Thyroid gland (tissue), 4 donors: ENCODE measurements at regions not wholly inside any gene's neighbourhood (a gene's known extent, or its start where the extent isn't known, plus 50 kb on each side); places are given as distances from the start of the nearest gene placed in this dataset.
"Not testable (repeated sequence)": the region's sequence is repeated elsewhere in the genome, so short reads cannot be mapped to it uniquely, and the experiment has no call there.

Source experiments
- DNase-seq, 2 donors: peaks; one replicate each; pipeline ENCODE4 v3.0.0-alpha.2; 2019
- H3K27ac ChIP-seq, 3 donors: fragments of 200-600 bp; sonication (generic); 1 replicate in 2 of 3; 2 replicates in 1 of 3; pipeline ENCODE4 v1.5.1; 2016 to 2019; ENCODE audit warnings: mild to moderate bottlenecking in 1 of 3, moderate library complexity in 1 of 3
- H3K27me3 ChIP-seq: fragments of 200-600 bp; sonication (generic); one replicate; pipeline ENCODE4 v1.5.1; 2019
- H3K36me3 ChIP-seq, 2 donors: fragments of 200-600 bp; sonication (generic); one replicate each; pipeline ENCODE4 v1.5.1; 2016 to 2019
- H3K4me1 ChIP-seq, 2 donors: fragments of 200-600 bp; sonication (generic); one replicate each; pipeline ENCODE4 v1.5.1; 2017 to 2019
- H3K4me3 ChIP-seq, 3 donors: fragments of 200-600 bp; sonication (generic); replicated peaks in 1 of 3; 1 replicate in 2 of 3; 2 replicates in 1 of 3; pipeline ENCODE4 v1.5.1; 2016; ENCODE audit warnings: mild to moderate bottlenecking in 1 of 3
- H3K9me3 ChIP-seq: fragments of 200-600 bp; sonication (generic); one replicate; pipeline ENCODE4 v1.5.1; 2017
- CTCF ChIP-seq, 6 experiments: fragments of 200-600 bp in 3 of 6; fragments of 450-650 bp in 3 of 6; sonication (generic) in 3 of 6; IDR thresholded peaks; one replicate each; pipeline ENCODE4 v1.5.1; 2016 to 2019; ENCODE audit warnings: antibody characterized with exemption in 6 of 6, mild to moderate bottlenecking in 2 of 6, inconsistent platforms in 1 of 6, moderate library complexity in 1 of 6
- POLR2A ChIP-seq, 2 donors: fragments of 450-650 bp; IDR thresholded peaks; one replicate each; pipeline ENCODE4 v1.6.1; 2017; ENCODE audit warnings: antibody characterized with exemption in 2 of 2, mild to moderate bottlenecking in 2 of 2, moderate library complexity in 1 of 2
- WGBS, 2 donors: methylation state at CpG; one replicate each; pipeline ENCODE4 v1.1.5; 2017; 5-methylcytosine and 5-hydroxymethylcytosine counted together
- intact Hi-C: fragments of 100-400 bp; cut with DNase I; formaldehyde crosslinking; loops from one replicate; pipeline ENCODE4 v1.15.1; 2023

- intact Hi-C loops, result no loop called here
- Histone ChIP-seq H3K36me3 (no peaks in the 10 kb centered on the region), H3K27ac (no peak overlapping the region), H3K27me3 (no peaks in the 10 kb centered on the region), H3K4me3 (no peak overlapping the region), H3K9me3 (no peaks in the 10 kb centered on the region), H3K4me1 (no peaks in the 10 kb centered on the region)
- 46% methylated on average over 2 of the region's 2 CpGs; no CpG with 5 or more reads in 1 of the 2 donors for WGBS, 2 donors
- no peak for DNase-seq
- TF ChIP-seq POLR2A (IDR thresholded peaks at IDR 0.05), result no peak
- no peak for TF ChIP-seq CTCF (IDR thresholded peaks at IDR 0.05)
Measured at GRCh38 chr3:18982920-18983319, 165.4 kb upstream of the KCNH8 start.

GRCh38 chr3:18976102-18976501 is 172.2 kb upstream of the KCNH8 start:
- H3K27me3 ChIP-seq, intact Hi-C loops, H3K4me1 ChIP-seq, H3K27ac ChIP-seq, H3K4me3 ChIP-seq, H3K9me3 ChIP-seq, H3K36me3 ChIP-seq, DNase-seq: not testable (repeated sequence)
- 92 to 94% methylated on average over 13 of the region's 17 CpGs for WGBS, 2 donors

DNA sequence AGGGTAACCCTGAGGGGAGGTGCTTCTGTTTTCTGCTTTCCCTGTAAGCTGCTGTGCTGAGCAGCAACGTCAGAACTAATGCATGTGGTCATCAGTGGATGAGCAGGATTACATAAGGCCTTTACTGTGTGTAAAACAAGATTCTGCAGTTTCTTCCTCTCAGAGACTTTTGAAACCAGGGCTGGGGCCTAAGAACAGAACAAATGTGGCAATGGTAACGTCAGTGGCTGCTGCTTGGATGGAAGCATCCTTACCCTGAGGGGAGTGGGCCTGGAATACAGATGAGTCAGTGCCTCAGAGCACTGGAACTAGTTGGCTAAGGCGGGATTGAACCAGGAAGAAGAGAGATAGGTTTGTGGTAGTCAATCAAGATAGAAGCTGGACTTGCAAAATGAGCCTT is 180.2 kb upstream of the KCNH8 start:
- Histone ChIP-seq H3K4me1 (no peaks in the 10 kb centered on the region), H3K4me3 (no peak overlapping the region), H3K27ac (no peak overlapping the region), H3K27me3 (no peaks in the 10 kb centered on the region), H3K36me3 (no peaks in the 10 kb centered on the region), H3K9me3 (no peaks in the 10 kb centered on the region)
- TF ChIP-seq POLR2A (IDR thresholded peaks at IDR 0.05), result no peak
- no peak for TF ChIP-seq CTCF (IDR thresholded peaks at IDR 0.05)
- intact Hi-C loops, result no loop called here
- 58 to 77% methylated on average over 3 of the region's 3 CpGs for WGBS, 2 donors
- DNase-seq, result no peak

DNA sequence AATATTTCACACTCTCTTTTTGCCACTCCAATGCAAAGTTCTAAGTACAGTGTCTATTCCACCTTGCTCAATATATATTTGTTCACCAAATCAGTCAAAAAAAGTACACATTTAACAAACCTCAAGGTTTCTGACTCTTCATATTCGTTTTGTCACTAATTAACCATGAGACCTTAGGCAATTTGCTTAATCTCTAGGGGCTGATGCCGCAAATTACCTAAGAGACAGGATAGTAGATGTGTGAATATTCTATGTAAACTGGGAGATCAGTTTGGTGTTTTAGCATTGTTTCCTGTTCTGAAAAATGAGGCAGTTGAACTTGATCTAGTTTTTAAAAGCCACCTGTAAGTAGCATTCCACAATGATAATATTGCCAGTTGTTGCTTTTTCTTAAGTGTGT is 182.5 kb upstream of the KCNH8 start:
- H3K36me3 ChIP-seq, result no peaks in the 10 kb centered on the region
- WGBS, 2 donors, result 57 to 58% methylated on average over 2 of the region's 2 CpGs
- no peak for TF ChIP-seq POLR2A (IDR thresholded peaks at IDR 0.05)
- no peak for TF ChIP-seq CTCF (IDR thresholded peaks at IDR 0.05)
- H3K9me3 ChIP-seq, result no peaks in the 10 kb centered on the region
- H3K27ac ChIP-seq, result no peak overlapping the region
- H3K27me3 ChIP-seq, result no peaks in the 10 kb centered on the region
- no peaks in the 10 kb centered on the region for H3K4me1 ChIP-seq
- intact Hi-C loops, result no loop called here
- H3K4me3 ChIP-seq, result no peak overlapping the region
- no peak for DNase-seq

DNA sequence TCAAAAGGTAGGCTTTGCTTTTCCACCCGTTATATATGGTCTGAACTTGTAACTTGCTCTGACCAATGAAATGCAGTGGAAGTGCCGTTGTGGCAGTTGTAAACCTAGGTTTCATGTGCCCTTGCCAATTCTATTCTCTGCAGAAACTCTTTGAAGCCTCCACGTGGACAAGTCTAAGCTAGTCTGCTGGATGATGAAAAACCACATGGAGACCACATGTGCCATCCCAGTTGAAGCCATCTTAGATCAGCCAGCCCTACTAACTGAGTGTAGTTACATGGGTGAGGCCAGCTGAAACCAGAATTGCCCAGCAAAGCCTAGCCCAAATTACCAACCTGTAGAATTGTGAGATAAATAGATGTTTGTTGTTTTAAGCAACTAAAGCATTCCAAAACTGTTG is 183.7 kb upstream of the KCNH8 start:
- DNase-seq, result no peak
- H3K9me3 ChIP-seq, result no peaks in the 10 kb centered on the region
- H3K27me3 ChIP-seq, result no peaks in the 10 kb centered on the region
- intact Hi-C loops, result no loop called here
- 79 to 86% methylated on average over 3 of the region's 3 CpGs for WGBS, 2 donors
- no peaks in the 10 kb centered on the region for H3K36me3 ChIP-seq
- no peak overlapping the region for H3K27ac ChIP-seq
- H3K4me1 ChIP-seq, result no peaks in the 10 kb centered on the region
- no peak overlapping the region for H3K4me3 ChIP-seq
- TF ChIP-seq POLR2A (IDR thresholded peaks at IDR 0.05) (no peak), CTCF (IDR thresholded peaks at IDR 0.05) (no peak)

DNA sequence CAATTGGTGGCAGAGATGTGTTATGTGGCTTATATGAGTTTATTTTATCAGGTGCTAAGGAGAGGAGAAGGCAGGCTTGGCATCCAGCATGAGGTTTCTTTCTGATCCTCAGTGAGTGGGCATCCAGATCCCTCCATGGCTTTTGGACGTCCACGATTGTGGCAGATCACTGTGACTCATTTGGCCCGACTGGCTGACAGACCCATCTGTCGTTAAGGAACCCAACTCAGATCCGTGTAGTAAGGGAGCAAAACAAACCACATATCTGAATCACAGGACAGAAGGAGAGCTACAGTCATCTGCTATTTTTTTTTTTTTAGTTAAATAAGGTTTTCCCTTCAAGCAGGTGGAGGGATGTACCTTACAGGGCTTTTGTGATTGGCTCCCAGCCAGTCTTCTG is 197.0 kb upstream of the KCNH8 start:
- TF ChIP-seq POLR2A (IDR thresholded peaks at IDR 0.05), result no peak
- no peak for TF ChIP-seq CTCF (IDR thresholded peaks at IDR 0.05)
- Histone ChIP-seq H3K27ac (no peak overlapping the region), H3K9me3 (no peaks in the 10 kb centered on the region), H3K4me1 (no peaks in the 10 kb centered on the region), H3K36me3 (no peaks in the 10 kb centered on the region), H3K4me3 (no peak overlapping the region), H3K27me3 (no peaks in the 10 kb centered on the region)
- WGBS, 2 donors, result 84 to 87% methylated on average over 5 of the region's 5 CpGs
- intact Hi-C loops, result no loop called here
- DNase-seq, result no peak
